VCaP (cell line): ENCODE measurements at regions not wholly inside any gene's neighbourhood (a gene's known extent, or its start where the extent isn't known, plus 50 kb on each side); places are given as distances from the start of the nearest gene placed in this dataset.

Experiments used
- H3K27ac ChIP-seq: fragments of 450-650 bp; 2 replicates; pipeline ENCODE4 v1.5.1; 2017
- CTCF ChIP-seq: fragments of 450-650 bp; conservative IDR thresholded peaks from 2 replicates; pipeline ENCODE4 v1.5.1; 2017; ENCODE audit warnings: mild to moderate bottlenecking, moderate library complexity

GRCh38 chr16:51224317-51224716 lies 73.2 kb upstream of the SALL1 start:
- no peak overlapping the region for H3K27ac ChIP-seq
- TF ChIP-seq CTCF: no peak

- no peak for TF ChIP-seq CTCF
- no peak overlapping the region for H3K27ac ChIP-seq
These were observed 70.9 kb upstream of the SALL1 start for GRCh38 chr16:51222016-51222415.

- H3K27ac ChIP-seq: no peak overlapping the region
- no peak for TF ChIP-seq CTCF
These were observed 60.1 kb upstream of the SALL1 start for GRCh38 chr16:51211148-51211547.

GRCh38 chr16:51210087-51210486 lies 59.0 kb upstream of the SALL1 start:
- no peak overlapping the region for H3K27ac ChIP-seq

GRCh38 chr16:51201604-51202003 lies 50.5 kb upstream of the SALL1 start:
- H3K27ac ChIP-seq: no peak overlapping the region
- no peak for TF ChIP-seq CTCF

More at GRCh38 chr16:51210087-51210486, 59.0 kb upstream of the SALL1 start:
- TF ChIP-seq CTCF: no peak
